ENCODE measurements at regions not wholly inside any gene's neighbourhood (a gene's known extent, or its start where the extent isn't known, plus 50 kb on each side); places are given as distances from the start of the nearest gene placed in this dataset.

GRCh38 chr17:14886200-14886739 is 378.9 kb downstream of the PMP22 start:
- DNase-seq (ENCODE audit: low read depth): no peak

- no peak for DNase-seq (ENCODE audit: low read depth)
These were observed 383.0 kb downstream of the PMP22 start for GRCh38 chr17:14882131-14882530.

- DNase-seq (ENCODE audit: low read depth): no peak
These were observed 389.3 kb downstream of the PMP22 start for GRCh38 chr17:14875557-14876412.

- DNase-seq (ENCODE audit: low read depth): no peak
These were observed 391.1 kb downstream of the PMP22 start for GRCh38 chr17:14873996-14874395.

- DNase-seq (ENCODE audit: low read depth): no peak
These were observed 391.6 kb downstream of the PMP22 start for GRCh38 chr17:14873540-14873939.

- no peak for DNase-seq (ENCODE audit: low read depth)
These were observed 393.2 kb downstream of the PMP22 start for GRCh38 chr17:14871921-14872320.

- no peak for DNase-seq (ENCODE audit: low read depth)
These were observed 398.9 kb downstream of the PMP22 start for GRCh38 chr17:14866266-14866665.

- DNase-seq (ENCODE audit: low read depth): no peak
These were observed 401.0 kb downstream of the PMP22 start for GRCh38 chr17:14864127-14864526.

GRCh38 chr17:14859542-14859941 is 405.6 kb downstream of the PMP22 start:
- DNase-seq (ENCODE audit: low read depth): no peak

- DNase-seq (ENCODE audit: low read depth): no peak
These were observed 408.9 kb downstream of the PMP22 start for GRCh38 chr17:14856176-14856575.

- DNase-seq (ENCODE audit: low read depth): no peak
These were observed 410.4 kb downstream of the PMP22 start for GRCh38 chr17:14854691-14855090.

- no peak for DNase-seq (ENCODE audit: low read depth)
These were observed 419.4 kb downstream of the PMP22 start for GRCh38 chr17:14845591-14846281.

- DNase-seq (ENCODE audit: low read depth): no peak
These were observed 421.9 kb downstream of the PMP22 start for GRCh38 chr17:14843086-14843795.

GRCh38 chr17:14840616-14841231 is 424.4 kb downstream of the PMP22 start:
- no peak for DNase-seq (ENCODE audit: low read depth)

- no peak for DNase-seq (ENCODE audit: low read depth)
These were observed 426.6 kb downstream of the PMP22 start for GRCh38 chr17:14838567-14838966.

- DNase-seq (ENCODE audit: low read depth): no peak
These were observed 431.8 kb downstream of the PMP22 start for GRCh38 chr17:14833201-14833785.

- no peak for DNase-seq (ENCODE audit: low read depth)
These were observed 433.6 kb downstream of the PMP22 start for GRCh38 chr17:14831491-14831890.

GRCh38 chr17:14827396-14827919 is 437.7 kb downstream of the PMP22 start:
- DNase-seq (ENCODE audit: low read depth): no peak

- no peak for DNase-seq (ENCODE audit: low read depth)
These were observed 438.8 kb downstream of the PMP22 start for GRCh38 chr17:14826358-14826757.

GRCh38 chr17:14818469-14818868 is 446.7 kb downstream of the PMP22 start:
- no peak for DNase-seq (ENCODE audit: low read depth)

- DNase-seq (ENCODE audit: low read depth): no peak
These were observed 450.0 kb downstream of the PMP22 start for GRCh38 chr17:14815079-14815478.

Measured in activated T-cell treated with anti-CD3 and anti-CD28 coated beads for 48 hours (primary cell).